NCI-H1436 treated with DMSO at 0.1 percent for 48 hours (cell line): ENCODE measurements at regions not wholly inside any gene's neighbourhood (a gene's known extent, or its start where the extent isn't known, plus 50 kb on each side); places are given as distances from the start of the nearest gene placed in this dataset.
"Not testable (repeated sequence)": the region's sequence is repeated elsewhere in the genome, so short reads cannot be mapped to it uniquely, and the experiment has no call there.

Experiments
- DNase-seq: peaks from one replicate; lab custom pipeline; 2025; lab: John Stamatoyannopoulos, UW

DNA sequence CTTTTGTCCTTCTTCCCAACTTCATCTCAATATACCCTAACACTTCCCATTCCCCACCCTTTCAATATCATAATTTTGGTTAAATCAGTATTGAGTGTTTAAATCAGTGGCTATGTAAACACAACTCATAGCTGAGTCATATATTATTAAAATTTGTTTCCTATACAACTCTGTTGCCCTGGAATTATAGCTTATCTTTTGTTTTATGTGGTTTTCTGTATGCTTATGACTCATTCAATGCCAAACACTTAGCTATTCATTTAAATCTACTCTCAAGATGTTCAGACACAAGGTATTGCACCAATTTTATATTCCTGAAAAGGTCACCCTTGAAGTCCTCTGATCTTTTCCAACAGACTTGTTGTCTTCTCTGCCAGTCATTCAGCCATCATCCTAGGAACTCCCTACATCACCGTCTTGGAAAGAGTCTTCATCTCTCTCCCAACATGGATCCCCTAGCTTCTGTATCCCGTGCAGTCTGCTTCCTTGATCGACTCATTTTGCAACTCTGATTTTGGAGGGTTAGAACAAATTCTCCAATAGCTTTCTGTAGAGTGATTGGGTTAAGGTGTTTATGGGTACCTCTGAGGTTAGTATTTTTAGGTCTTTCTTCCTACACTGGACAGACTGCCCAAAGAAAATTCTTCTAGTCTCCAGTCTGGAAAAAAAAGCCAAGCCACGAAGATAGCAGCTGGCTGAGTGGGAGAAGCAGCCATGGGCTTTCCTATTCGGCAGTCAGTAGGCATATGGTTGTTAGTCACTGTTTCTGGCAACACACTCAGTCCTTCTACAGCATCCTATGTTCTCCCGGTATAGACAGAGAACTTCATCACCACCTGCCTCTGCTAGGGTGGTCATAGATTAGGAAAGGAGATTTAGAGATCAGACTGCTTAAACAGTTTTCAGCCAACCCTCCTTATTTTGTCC is 102.1 kb downstream of the CRPPA start:
- no peak for DNase-seq

DNA sequence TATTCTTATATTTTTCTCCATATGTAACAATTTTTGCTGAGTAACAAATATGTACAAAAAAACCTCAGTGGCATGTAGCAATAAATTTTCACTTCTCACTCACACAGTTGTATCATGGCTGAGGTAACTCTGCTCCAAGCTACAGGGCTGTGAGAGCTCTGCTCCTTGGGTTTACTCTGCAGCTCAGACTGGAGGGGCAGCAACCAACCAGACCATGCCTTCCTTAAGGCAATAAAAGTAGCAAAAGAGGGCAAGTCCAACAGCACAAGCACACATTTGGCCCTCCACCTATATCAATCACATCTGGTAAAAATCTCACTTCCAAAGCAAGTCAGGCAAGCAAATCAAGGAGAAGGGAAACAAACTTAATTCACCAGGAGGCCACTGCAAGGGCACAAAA is 102.9 kb downstream of the CRPPA start:
- no peak for DNase-seq

GRCh38 chr7:16317406-16317805 is 103.9 kb downstream of the CRPPA start:
- DNase-seq: no peak

DNA sequence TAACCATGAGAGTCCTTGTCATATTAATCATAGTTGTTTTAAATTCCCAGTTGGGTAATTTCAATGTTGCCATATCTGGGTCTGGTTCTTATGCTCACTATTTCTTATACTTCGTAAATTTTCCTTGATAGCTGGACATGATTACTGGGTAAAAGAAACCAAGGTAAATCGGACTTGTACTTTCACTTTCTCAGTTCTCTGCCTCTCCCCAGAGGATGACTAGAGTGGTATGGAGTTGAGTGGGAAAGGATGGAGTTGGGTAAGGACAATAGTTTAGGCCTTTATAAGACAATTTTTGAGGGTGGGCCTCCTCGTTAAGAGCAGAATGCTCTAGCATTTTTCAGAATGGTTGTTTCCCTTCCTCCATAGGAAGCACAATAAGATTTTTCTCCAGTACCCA is 106.1 kb downstream of the CRPPA start:
- DNase-seq: no peak

DNA sequence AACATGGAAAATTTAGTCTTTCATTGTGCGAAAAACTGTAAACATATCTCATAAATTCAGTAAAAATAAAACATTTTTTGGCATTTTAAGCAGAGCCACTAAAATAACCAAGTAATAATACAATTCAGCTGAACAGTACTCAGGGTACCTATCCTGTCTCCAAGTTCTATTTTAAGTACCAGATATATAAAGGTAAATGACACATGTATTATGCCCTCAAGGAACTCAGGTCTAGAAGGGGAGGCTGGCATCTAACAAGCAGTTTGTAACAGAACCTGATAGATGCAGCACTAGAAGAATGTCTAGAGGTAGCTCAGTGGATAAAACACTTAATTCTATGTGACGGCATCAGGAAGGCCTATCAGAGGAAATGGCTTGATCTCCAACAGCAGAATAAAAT is 112.2 kb downstream of the CRPPA start:
- DNase-seq: no peak

GRCh38 chr7:16301291-16301690 is 120.0 kb downstream of the CRPPA start:
- DNase-seq: no peak

- DNase-seq: no peak
These were observed 120.9 kb downstream of the CRPPA start for GRCh38 chr7:16300361-16300895.

DNA sequence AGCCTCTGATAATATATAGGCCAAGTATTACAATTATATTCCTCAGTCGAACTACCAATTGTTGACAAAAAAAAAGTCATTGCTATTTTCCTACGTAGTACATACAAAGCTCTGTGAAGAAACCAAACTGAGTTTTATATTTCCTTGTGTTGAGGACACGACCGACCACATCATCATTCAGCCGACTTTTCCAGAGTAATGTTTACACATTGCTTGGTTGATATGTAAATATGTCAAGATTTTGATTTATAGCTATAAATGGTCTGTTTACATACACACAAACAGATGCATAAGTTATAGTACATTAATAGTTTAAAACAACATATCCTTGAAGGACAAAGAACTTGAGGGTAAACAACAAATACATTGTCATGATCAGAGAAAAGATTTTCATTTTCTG is 121.5 kb downstream of the CRPPA start:
- no peak for DNase-seq

DNA sequence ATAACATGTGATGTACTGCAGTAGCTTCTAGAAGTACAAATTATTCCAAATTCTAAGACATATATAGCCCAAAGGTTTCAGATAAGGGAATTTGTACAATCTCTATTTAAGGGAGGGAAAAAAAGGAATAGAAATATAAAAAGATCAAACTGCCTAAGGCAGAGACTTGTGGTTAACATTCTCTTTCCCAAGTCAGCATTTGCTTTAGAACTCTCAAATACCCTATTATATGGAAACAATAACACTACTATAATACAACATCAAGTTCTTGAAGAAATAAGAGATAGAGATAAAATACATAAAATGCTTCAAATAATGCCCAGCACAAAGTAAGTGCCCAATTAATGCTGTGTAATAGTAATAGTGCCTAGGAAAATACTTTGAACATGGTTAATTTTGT is 123.1 kb downstream of the CRPPA start:
- DNase-seq: no peak

- DNase-seq: no peak
These were observed 125.8 kb downstream of the CRPPA start for GRCh38 chr7:16295558-16295957.

GRCh38 chr7:16293669-16294425 is 127.5 kb downstream of the CRPPA start:
- no peak for DNase-seq

DNA sequence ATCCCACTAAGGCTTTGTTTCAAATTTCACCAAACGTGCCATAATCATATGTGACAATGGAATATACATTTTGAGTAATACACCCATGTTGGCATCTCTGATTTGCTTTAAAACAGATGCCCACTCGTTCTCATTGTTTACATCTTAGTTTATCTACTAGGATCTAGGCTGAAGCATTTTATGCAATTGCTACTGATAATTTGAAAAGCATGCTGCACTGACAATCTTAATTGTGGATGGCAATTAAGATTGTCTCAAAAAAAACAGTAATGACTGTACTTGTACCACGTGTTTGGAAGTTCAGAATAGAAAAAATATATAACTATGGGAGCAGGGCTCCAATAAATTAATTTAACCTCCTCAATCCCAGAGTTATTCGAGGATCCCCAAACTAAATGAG is 136.8 kb downstream of the CRPPA start:
- no peak for DNase-seq

DNA sequence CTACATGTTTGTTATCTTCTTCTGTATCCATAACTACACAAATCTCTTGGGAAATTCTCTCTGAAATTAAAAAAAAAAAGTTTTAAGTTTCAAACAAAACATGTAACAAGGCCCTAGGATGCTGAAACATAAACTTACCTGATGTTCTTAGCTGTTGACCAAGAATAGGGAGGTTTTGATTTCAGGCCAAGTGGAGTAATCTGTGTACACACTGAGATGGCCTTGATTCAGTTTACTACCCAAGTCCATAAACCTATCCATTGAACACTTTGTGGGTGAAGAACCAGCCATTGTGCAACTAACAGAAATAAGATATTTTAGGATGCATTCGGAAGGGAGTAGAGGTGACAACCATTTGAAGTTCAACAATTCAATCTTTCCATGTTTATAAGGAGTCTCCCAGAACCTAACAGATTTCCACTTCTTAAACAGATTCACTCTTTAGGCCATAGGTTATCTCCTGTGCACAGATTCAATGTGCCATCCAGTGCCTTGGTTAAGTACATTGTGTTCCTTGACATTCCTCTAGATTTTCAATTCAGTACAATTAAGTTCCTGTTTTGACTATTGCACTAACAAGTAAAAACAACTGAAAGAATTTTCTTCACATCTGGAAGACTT is 143.1 kb downstream of the CRPPA start:
- no peak for DNase-seq

DNA sequence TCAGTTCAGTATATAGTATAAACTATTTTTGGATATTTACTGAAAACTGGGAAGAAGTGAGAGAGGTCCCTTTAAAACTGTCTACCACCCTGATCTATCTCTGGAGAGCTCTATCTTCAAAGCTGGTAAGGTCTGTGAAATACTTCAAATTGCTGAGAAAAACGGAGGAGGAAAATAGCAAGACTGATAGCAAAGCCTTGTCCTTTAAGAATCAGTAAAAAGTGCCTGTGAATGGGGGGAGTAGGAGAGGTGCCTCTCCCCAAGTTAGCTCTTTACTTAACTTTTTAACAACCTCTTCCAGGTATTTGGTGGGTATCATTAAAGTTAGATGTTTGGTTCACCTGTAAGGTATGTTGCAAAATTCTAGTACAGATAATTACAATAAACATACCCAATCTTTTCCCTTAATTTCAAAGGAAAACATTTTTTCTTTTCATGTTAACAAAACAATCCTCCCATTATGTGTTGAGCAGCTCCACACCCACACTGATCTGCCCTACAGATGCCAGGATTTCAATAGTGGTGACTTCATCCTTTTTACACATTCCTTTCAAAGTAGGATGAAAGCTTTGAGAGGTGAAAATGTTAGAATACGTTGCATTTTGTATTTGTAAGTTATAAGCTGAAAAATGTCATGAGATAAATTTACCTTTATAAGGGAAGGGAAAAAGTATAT is 149.2 kb downstream of the CRPPA start:
- DNase-seq: no peak

DNA sequence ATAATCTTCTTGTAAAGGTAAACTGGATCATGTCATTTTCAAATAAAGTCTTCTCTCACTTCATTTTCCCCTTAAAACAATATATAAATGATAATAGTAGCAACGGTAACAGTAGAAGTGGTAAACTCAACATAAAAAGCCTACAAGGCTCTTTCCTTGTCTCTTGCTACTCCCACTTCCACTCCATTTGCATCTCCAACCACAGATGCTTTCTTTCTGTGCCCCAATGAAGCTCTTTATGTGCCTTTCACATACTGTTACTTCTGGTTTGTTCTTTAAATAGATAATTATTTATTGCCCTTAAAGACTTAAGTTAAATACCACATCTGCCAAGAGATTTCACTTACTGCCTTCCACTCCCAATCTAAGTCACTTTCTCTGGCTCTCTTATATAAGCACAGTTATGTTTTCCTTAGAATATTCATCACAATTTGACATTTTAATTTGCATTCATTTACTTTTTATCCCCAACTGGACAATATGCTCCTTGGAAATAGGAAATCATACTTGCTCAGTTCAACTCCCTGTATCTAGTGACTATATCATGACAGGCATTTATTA is 149.9 kb downstream of the CRPPA start:
- DNase-seq: no peak

DNA sequence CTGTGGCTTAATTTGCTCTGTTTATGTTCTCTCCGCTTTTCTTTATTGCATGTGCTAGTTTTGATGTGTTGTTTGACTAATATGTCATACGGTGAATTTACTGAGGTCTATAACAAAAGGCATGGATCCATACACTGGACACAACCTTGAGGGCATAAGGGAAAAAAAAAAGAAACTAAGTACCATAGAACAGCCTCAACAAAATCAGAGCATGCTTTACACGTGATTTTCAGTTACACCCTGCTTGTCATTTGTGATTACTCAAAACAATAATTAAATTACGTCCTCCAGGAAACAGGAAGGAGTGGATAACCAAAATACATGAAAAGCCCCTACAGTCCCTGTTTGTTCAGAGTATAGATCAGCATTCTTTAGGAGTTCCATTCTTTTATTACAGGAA is 150.5 kb downstream of the CRPPA start:
- no peak for DNase-seq

DNA sequence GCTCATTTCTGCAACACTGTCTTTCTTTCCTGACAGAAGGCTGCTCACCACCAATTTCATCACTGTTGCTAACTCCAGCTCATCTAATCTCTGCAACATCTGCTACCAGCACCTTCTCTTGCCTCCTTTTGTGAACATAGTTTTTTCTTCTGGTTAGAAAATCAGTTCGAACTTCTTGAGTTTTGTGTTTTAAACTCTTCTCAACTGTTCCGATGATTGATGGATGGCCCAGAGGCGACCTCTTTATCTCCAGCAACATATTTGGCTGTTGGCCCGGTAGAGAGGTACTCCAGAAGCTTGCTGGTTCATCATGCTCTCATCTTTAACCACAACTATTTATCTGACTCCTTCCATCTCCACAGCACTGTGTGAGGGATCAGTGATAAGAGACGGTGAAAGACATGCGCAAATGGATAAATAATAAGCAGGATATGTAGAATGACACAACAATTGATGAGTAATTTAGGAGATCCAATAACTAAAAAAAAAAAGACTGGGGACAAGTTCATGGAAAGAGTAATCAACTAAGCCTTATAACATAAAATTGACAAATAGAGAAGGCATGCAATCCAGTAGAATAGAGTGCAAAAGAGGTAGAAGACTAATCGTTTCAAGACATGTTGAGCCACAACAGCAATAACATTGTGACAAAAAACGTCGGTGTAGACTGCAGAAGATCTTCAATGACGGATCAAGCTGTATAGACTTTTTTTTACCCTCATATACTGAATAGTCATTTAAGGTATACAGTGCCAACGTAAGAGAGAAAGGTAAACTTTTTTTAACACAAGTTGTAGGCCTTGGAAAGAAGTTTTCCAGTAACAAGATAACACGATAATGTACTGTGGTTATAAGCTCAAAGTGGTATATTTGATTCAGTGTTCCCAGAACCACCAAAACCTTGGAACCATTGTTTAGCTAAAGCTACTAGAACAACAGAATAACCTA is 152.2 kb downstream of the CRPPA start:
- DNase-seq: no peak

- DNase-seq: no peak
These were observed 153.2 kb downstream of the CRPPA start for GRCh38 chr7:16267953-16268820.

GRCh38 chr7:16266877-16267276 is 154.5 kb downstream of the CRPPA start:
- DNase-seq: no peak

GRCh38 chr7:16266470-16266869 is 154.9 kb downstream of the CRPPA start:
- DNase-seq: not testable (repeated sequence)
